ENCODE measurements at regions not wholly inside any gene's neighbourhood (a gene's known extent, or its start where the extent isn't known, plus 50 kb on each side); places are given as distances from the start of the nearest gene placed in this dataset.

DNA sequence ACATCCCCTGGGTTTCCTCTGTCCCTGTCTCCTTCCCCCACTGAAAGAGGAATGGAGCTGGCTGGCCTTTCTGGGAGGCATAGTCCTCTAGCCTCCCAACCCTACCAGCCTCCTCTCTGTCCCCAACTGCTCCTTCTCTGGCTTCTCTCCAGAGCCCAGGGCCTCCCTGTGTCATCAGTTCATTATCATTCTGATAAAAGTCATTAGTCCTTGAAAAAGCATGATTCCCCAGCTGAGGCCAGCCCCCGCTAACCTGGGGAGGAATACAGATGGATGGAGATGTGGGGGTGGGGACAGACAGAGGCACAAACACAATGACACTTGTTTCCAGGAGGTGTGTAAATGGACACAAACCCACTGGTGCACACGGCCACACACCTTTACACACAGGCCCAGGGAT is 73.6 kb upstream of the HSPA9 start (continued):
- TF ChIP-seq, protein P1, sequence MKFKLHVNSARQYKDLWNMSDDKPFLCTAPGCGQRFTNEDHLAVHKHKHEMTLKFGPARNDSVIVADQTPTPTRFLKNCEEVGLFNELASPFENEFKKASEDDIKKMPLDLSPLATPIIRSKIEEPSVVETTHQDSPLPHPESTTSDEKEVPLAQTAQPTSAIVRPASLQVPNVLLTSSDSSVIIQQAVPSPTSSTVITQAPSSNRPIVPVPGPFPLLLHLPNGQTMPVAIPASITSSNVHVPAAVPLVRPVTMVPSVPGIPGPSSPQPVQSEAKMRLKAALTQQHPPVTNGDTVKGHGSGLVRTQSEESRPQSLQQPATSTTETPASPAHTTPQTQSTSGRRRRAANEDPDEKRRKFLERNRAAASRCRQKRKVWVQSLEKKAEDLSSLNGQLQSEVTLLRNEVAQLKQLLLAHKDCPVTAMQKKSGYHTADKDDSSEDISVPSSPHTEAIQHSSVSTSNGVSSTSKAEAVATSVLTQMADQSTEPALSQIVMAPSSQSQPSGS (IDR thresholded peaks at IDR 0.05; ENCODE audit: low read length): no peak
- TF ChIP-seq NR2C1 (IDR thresholded peaks at IDR 0.05) (no peak), NR2F1 (conservative IDR thresholded peaks at IDR 0.05) (no peak), JUNB (IDR thresholded peaks at IDR 0.05) (no peak)
- TF ChIP-seq, protein P2, sequence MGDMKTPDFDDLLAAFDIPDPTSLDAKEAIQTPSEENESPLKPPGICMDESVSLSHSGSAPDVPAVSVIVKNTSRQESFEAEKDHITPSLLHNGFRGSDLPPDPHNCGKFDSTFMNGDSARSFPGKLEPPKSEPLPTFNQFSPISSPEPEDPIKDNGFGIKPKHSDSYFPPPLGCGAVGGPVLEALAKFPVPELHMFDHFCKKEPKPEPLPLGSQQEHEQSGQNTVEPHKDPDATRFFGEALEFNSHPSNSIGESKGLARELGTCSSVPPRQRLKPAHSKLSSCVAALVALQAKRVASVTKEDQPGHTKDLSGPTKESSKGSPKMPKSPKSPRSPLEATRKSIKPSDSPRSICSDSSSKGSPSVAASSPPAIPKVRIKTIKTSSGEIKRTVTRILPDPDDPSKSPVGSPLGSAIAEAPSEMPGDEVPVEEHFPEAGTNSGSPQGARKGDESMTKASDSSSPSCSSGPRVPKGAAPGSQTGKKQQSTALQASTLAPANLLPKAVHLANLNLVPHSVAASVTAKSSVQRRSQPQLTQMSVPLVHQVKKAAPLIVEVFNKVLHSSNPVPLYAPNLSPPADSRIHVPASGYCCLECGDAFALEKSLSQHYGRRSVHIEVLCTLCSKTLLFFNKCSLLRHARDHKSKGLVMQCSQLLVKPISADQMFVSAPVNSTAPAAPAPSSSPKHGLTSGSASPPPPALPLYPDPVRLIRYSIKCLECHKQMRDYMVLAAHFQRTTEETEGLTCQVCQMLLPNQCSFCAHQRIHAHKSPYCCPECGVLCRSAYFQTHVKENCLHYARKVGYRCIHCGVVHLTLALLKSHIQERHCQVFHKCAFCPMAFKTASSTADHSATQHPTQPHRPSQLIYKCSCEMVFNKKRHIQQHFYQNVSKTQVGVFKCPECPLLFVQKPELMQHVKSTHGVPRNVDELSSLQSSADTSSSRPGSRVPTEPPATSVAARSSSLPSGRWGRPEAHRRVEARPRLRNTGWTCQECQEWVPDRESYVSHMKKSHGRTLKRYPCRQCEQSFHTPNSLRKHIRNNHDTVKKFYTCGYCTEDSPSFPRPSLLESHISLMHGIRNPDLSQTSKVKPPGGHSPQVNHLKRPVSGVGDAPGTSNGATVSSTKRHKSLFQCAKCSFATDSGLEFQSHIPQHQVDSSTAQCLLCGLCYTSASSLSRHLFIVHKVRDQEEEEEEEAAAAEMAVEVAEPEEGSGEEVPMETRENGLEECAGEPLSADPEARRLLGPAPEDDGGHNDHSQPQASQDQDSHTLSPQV (IDR thresholded peaks at IDR 0.05): no peak
- TF ChIP-seq, protein P3, sequence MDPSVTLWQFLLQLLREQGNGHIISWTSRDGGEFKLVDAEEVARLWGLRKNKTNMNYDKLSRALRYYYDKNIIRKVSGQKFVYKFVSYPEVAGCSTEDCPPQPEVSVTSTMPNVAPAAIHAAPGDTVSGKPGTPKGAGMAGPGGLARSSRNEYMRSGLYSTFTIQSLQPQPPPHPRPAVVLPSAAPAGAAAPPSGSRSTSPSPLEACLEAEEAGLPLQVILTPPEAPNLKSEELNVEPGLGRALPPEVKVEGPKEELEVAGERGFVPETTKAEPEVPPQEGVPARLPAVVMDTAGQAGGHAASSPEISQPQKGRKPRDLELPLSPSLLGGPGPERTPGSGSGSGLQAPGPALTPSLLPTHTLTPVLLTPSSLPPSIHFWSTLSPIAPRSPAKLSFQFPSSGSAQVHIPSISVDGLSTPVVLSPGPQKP (IDR thresholded peaks at IDR 0.05; ENCODE audit: low read depth, low read length): no peak
- TF ChIP-seq, protein P4, sequence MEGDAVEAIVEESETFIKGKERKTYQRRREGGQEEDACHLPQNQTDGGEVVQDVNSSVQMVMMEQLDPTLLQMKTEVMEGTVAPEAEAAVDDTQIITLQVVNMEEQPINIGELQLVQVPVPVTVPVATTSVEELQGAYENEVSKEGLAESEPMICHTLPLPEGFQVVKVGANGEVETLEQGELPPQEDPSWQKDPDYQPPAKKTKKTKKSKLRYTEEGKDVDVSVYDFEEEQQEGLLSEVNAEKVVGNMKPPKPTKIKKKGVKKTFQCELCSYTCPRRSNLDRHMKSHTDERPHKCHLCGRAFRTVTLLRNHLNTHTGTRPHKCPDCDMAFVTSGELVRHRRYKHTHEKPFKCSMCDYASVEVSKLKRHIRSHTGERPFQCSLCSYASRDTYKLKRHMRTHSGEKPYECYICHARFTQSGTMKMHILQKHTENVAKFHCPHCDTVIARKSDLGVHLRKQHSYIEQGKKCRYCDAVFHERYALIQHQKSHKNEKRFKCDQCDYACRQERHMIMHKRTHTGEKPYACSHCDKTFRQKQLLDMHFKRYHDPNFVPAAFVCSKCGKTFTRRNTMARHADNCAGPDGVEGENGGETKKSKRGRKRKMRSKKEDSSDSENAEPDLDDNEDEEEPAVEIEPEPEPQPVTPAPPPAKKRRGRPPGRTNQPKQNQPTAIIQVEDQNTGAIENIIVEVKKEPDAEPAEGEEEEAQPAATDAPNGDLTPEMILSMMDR (IDR thresholded peaks at IDR 0.05 in 2 of 3, conservative IDR thresholded peaks at IDR 0.05 in 1 of 3; ENCODE audit: control insufficient read depth in 2 of 3, extremely low read depth in 1 of 3, insufficient read depth in 1 of 3, low read depth in 3 of 3, low read length in 3 of 3): no peak

Data from GM12878 (cell line).